ENCODE measurements at regions not wholly inside any gene's neighbourhood (a gene's known extent, or its start where the extent isn't known, plus 50 kb on each side); places are given as distances from the start of the nearest gene placed in this dataset.

DNA sequence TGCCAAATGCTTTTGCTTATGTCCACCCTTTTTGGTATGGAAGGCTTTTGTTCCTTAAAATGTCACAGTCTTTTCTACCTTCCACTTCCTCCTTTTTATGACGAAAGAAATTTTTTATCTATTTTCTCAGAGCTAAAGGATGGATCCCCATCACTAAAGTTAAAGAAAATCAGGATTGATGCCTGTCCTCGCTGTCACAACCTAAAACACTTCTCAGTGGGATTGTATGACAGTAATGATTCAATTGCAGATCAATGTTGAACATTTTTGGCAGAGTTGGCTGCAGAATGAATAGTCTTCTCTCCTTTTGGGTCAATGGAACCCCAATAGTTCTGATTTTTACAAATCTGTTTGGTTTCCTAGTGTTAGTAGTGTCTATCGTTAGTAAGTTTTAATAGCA is 549.8 kb upstream of the ROBO2 start:
- no peak overlapping the region for H3K27ac ChIP-seq (ENCODE audit: low read depth, low read length)
- no peak overlapping the region for H4K91ac ChIP-seq (ENCODE audit: low read depth, low read length)
- H3K79me1 ChIP-seq (ENCODE audit: low read length): no peaks in the 10 kb centered on the region
- H3K18ac ChIP-seq (ENCODE audit: low read length): no peak overlapping the region
- DNase-seq: no peak
- H3K4ac ChIP-seq (ENCODE audit: low read depth, low read length): no peak overlapping the region
- H3K27me3 ChIP-seq (ENCODE audit: insufficient read depth, low read length): no peaks in the 10 kb centered on the region
- H3K4me1 ChIP-seq (ENCODE audit: control insufficient read depth in 1 of 2, insufficient read depth in 2 of 2, low read length in 2 of 2): no peaks in the 10 kb centered on the region
- no peak overlapping the region for H2BK12ac ChIP-seq (ENCODE audit: low read length)
- no peaks in the 10 kb centered on the region for H3K36me3 ChIP-seq (ENCODE audit: control insufficient read depth in 1 of 2, insufficient read depth in 2 of 2, low read length in 2 of 2)
- H2AK5ac ChIP-seq (ENCODE audit: low read length): no peak overlapping the region
- H3K4me2 ChIP-seq (ENCODE audit: low read length): no peak overlapping the region
- H3K23ac ChIP-seq (ENCODE audit: low read length): no peak overlapping the region
- H2AFZ ChIP-seq (ENCODE audit: insufficient read depth, low read length, poor library complexity): no peak overlapping the region
- H2BK120ac ChIP-seq (ENCODE audit: insufficient read depth, low read length, poor library complexity): no peak overlapping the region
- no peaks in the 10 kb centered on the region for H3K9me3 ChIP-seq (ENCODE audit: insufficient read depth, low read depth, low read length)
- no peak overlapping the region for H3K4me3 ChIP-seq (ENCODE audit: low read depth, low read length)
- no peak overlapping the region for H4K8ac ChIP-seq (ENCODE audit: low read depth, low read length)
- H4K12ac ChIP-seq (ENCODE audit: low read depth, low read length): no peak overlapping the region
- no CpG with 5 or more reads among the region's 3 CpGs for WGBS (ENCODE audit: extremely low coverage, insufficient coverage, insufficient read length)
- H3K79me2 ChIP-seq (ENCODE audit: control insufficient read depth, insufficient read depth, low read length, poor library complexity): no peaks in the 10 kb centered on the region
- H3K9ac ChIP-seq (ENCODE audit: low read length): no peak overlapping the region
- H2BK5ac ChIP-seq (ENCODE audit: low read depth, low read length, poor library complexity): no peak overlapping the region
- no peak overlapping the region for H3K14ac ChIP-seq (ENCODE audit: low read length)

DNA sequence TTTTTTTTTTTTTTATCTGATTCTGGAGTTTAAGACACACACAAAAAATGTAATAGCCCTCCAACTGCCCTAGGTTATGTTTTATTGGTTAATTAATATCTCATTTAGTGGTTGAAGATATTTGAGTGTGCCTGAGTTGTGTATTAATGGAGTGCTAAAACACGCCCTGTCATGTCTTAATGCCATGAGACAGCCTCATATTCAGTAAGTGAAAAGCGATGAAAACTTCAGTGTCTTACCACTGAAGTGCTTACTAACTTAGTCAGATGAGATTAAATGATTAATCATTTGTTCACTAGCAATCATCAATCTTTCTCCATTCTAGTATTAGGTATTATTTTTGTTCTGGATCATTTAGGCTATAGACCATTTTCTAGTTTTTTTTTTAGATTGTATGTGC is 544.7 kb upstream of the ROBO2 start:
- DNase-seq: no peak
- Histone ChIP-seq H3K4me3 (ENCODE audit: low read depth, low read length) (no peak overlapping the region), H2BK5ac (ENCODE audit: low read depth, low read length, poor library complexity) (no peak overlapping the region), H3K9ac (ENCODE audit: low read length) (no peak overlapping the region), H4K8ac (ENCODE audit: low read depth, low read length) (no peak overlapping the region), H3K36me3 (ENCODE audit: control insufficient read depth in 1 of 2, insufficient read depth in 2 of 2, low read length in 2 of 2) (peaks cover 0 to 1% of the 10 kb centered on the region in 2 experiments), H3K4me1 (ENCODE audit: control insufficient read depth in 1 of 2, insufficient read depth in 2 of 2, low read length in 2 of 2) (no peaks in the 10 kb centered on the region), H2AK5ac (ENCODE audit: low read length) (no peak overlapping the region), H2BK120ac (ENCODE audit: insufficient read depth, low read length, poor library complexity) (no peak overlapping the region), H3K4ac (ENCODE audit: low read depth, low read length) (no peak overlapping the region), H3K79me1 (ENCODE audit: low read length) (no peaks in the 10 kb centered on the region), H3K23ac (ENCODE audit: low read length) (no peak overlapping the region), H3K9me3 (ENCODE audit: insufficient read depth, low read depth, low read length) (no peaks in the 10 kb centered on the region), H3K14ac (ENCODE audit: low read length) (no peak overlapping the region), H3K27ac (ENCODE audit: low read depth, low read length) (no peak overlapping the region), H4K91ac (ENCODE audit: low read depth, low read length) (no peak overlapping the region), H3K27me3 (ENCODE audit: insufficient read depth, low read length) (no peaks in the 10 kb centered on the region), H2BK12ac (ENCODE audit: low read length) (no peak overlapping the region), H4K12ac (ENCODE audit: low read depth, low read length) (no peak overlapping the region), H3K18ac (ENCODE audit: low read length) (no peak overlapping the region), H3K79me2 (ENCODE audit: control insufficient read depth, insufficient read depth, low read length, poor library complexity) (no peaks in the 10 kb centered on the region), H2AFZ (ENCODE audit: insufficient read depth, low read length, poor library complexity) (no peak overlapping the region), H3K4me2 (ENCODE audit: low read length) (no peak overlapping the region)
- no CpG with 5 or more reads among the region's 2 CpGs for WGBS (ENCODE audit: extremely low coverage, insufficient coverage, insufficient read length)

DNA sequence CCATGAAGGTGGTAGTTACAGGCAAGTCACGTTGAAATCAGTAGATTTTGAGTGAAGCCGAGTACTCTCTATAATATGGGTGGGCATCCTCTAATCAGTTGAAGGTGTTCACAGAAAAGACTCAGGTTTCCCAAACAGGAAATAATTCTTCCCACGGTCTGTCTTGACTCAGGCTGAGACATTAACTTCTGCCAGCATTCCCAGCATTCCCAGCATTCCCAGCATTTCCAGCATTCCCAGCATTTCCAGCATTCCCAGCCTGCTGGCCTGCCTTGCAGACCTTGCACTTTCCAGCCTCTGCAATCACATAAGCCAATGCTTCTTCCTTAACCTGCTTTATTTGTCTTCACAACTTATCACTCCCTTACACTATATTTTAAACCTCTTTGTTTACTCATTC is 542.3 kb upstream of the ROBO2 start:
- Histone ChIP-seq H3K23ac (ENCODE audit: low read length) (no peak overlapping the region), H3K18ac (ENCODE audit: low read length) (no peak overlapping the region), H2BK120ac (ENCODE audit: insufficient read depth, low read length, poor library complexity) (no peak overlapping the region), H3K27ac (ENCODE audit: low read depth, low read length) (no peak overlapping the region), H3K4me2 (ENCODE audit: low read length) (no peak overlapping the region), H2BK12ac (ENCODE audit: low read length) (no peak overlapping the region), H4K91ac (ENCODE audit: low read depth, low read length) (no peak overlapping the region), H3K14ac (ENCODE audit: low read length) (no peak overlapping the region), H4K8ac (ENCODE audit: low read depth, low read length) (no peak overlapping the region), H3K27me3 (ENCODE audit: insufficient read depth, low read length) (no peaks in the 10 kb centered on the region), H2AK5ac (ENCODE audit: low read length) (no peak overlapping the region), H2AFZ (ENCODE audit: insufficient read depth, low read length, poor library complexity) (no peak overlapping the region), H3K4ac (ENCODE audit: low read depth, low read length) (no peak overlapping the region), H2BK5ac (ENCODE audit: low read depth, low read length, poor library complexity) (no peak overlapping the region), H3K9ac (ENCODE audit: low read length) (no peak overlapping the region), H3K4me3 (ENCODE audit: low read depth, low read length) (no peak overlapping the region), H3K4me1 (ENCODE audit: control insufficient read depth in 1 of 2, insufficient read depth in 2 of 2, low read length in 2 of 2) (no peaks in the 10 kb centered on the region), H3K9me3 (ENCODE audit: insufficient read depth, low read depth, low read length) (no peaks in the 10 kb centered on the region), H3K79me2 (ENCODE audit: control insufficient read depth, insufficient read depth, low read length, poor library complexity) (no peaks in the 10 kb centered on the region), H3K36me3 (ENCODE audit: control insufficient read depth in 1 of 2, insufficient read depth in 2 of 2, low read length in 2 of 2) (peaks cover 0 to 1% of the 10 kb centered on the region in 2 experiments), H3K79me1 (ENCODE audit: low read length) (no peaks in the 10 kb centered on the region), H4K12ac (ENCODE audit: low read depth, low read length) (no peak overlapping the region)
- WGBS (ENCODE audit: extremely low coverage, insufficient coverage, insufficient read length): no CpG with 5 or more reads among the region's 3 CpGs
- peak in 1 of 2 donors; percentile 0 for DNase-seq

DNA sequence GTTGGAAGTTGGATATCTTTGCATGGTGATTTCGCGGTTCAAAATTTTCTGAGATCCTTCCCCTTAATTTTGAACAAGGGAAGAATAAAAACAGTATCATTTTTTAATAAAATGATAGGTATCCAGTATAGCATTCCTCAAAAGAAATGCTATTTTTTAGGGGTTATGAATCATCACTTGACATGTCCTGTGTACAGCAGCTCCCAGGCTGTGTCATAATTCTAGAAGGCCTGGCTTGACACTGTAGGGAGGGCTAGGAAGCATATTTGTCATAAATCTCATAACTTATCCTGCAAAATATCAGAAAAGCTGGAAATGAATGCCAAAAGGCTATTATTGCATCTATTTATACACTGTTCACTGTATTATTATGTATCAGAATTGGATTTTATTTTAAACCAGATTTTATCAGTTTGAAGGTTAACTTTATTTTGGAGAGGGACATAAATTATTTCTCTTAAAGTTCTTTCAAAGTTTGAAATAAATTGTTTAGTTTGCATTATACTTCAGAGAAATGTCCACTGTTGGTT is 539.1 kb upstream of the ROBO2 start:
- no peak overlapping the region for H2BK120ac ChIP-seq (ENCODE audit: insufficient read depth, low read length, poor library complexity)
- no peaks in the 10 kb centered on the region for H3K4me1 ChIP-seq (ENCODE audit: control insufficient read depth in 1 of 2, insufficient read depth in 2 of 2, low read length in 2 of 2)
- H3K36me3 ChIP-seq (ENCODE audit: control insufficient read depth in 1 of 2, insufficient read depth in 2 of 2, low read length in 2 of 2): peaks cover 0 to 1% of the 10 kb centered on the region in 2 experiments
- no peak overlapping the region for H2BK12ac ChIP-seq (ENCODE audit: low read length)
- no peaks in the 10 kb centered on the region for H3K79me2 ChIP-seq (ENCODE audit: control insufficient read depth, insufficient read depth, low read length, poor library complexity)
- H3K4ac ChIP-seq (ENCODE audit: low read depth, low read length): no peak overlapping the region
- no peaks in the 10 kb centered on the region for H3K79me1 ChIP-seq (ENCODE audit: low read length)
- no peak overlapping the region for H3K18ac ChIP-seq (ENCODE audit: low read length)
- H2BK5ac ChIP-seq (ENCODE audit: low read depth, low read length, poor library complexity): no peak overlapping the region
- no peak overlapping the region for H3K14ac ChIP-seq (ENCODE audit: low read length)
- H2AFZ ChIP-seq (ENCODE audit: insufficient read depth, low read length, poor library complexity): no peak overlapping the region
- no peak for DNase-seq
- H3K9ac ChIP-seq (ENCODE audit: low read length): no peak overlapping the region
- H4K91ac ChIP-seq (ENCODE audit: low read depth, low read length): no peak overlapping the region
- no peak overlapping the region for H2AK5ac ChIP-seq (ENCODE audit: low read length)
- no peak overlapping the region for H3K23ac ChIP-seq (ENCODE audit: low read length)
- no peaks in the 10 kb centered on the region for H3K9me3 ChIP-seq (ENCODE audit: insufficient read depth, low read depth, low read length)
- H3K4me3 ChIP-seq (ENCODE audit: low read depth, low read length): no peak overlapping the region
- no peak overlapping the region for H4K8ac ChIP-seq (ENCODE audit: low read depth, low read length)
- no peaks in the 10 kb centered on the region for H3K27me3 ChIP-seq (ENCODE audit: insufficient read depth, low read length)
- no peak overlapping the region for H3K27ac ChIP-seq (ENCODE audit: low read depth, low read length)
- no CpG with 5 or more reads among the region's 2 CpGs for WGBS (ENCODE audit: extremely low coverage, insufficient coverage, insufficient read length)
- H3K4me2 ChIP-seq (ENCODE audit: low read length): no peak overlapping the region
- no peak overlapping the region for H4K12ac ChIP-seq (ENCODE audit: low read depth, low read length)
